ENCODE measurements at regions not wholly inside any gene's neighbourhood (a gene's known extent, or its start where the extent isn't known, plus 50 kb on each side); places are given as distances from the start of the nearest gene placed in this dataset.

- DNase-seq (ENCODE audit: low read depth, low spot score), result no peak
- Mint-ChIP-seq H3K9me3 (no peaks in the 10 kb centered on the region), H3K4me3 (no peak overlapping the region), H3K4me1 (peaks cover 33% of the 10 kb centered on the region), H3K36me3 (ENCODE audit: low read depth) (no peaks in the 10 kb centered on the region), H3K27ac (ENCODE audit: unreplicated experiment) (no peak overlapping the region), H3K27me3 (ENCODE audit: low read depth) (no peaks in the 10 kb centered on the region)
- TF ChIP-seq CTCF (conservative IDR thresholded peaks at IDR 0.05), result no peak
Observed at GRCh38 chr15:91692596-91692995, 160.9 kb upstream of the SLCO3A1 start.

- peaks cover 33% of the 10 kb centered on the region for H3K4me1 Mint-ChIP-seq
- H3K27ac Mint-ChIP-seq (ENCODE audit: unreplicated experiment), result no peak overlapping the region
- no peaks in the 10 kb centered on the region for H3K27me3 Mint-ChIP-seq (ENCODE audit: low read depth)
Observed at GRCh38 chr15:91694131-91694830, 159.2 kb upstream of the SLCO3A1 start.

GRCh38 chr15:91694831-91695210, 158.7 kb upstream of the SLCO3A1 start:
- Mint-ChIP-seq H3K9me3 (no peaks in the 10 kb centered on the region), H3K4me3 (no peak overlapping the region), H3K27me3 (ENCODE audit: low read depth) (no peaks in the 10 kb centered on the region), H3K4me1 (peaks cover 33% of the 10 kb centered on the region), H3K27ac (ENCODE audit: unreplicated experiment) (no peak overlapping the region), H3K36me3 (ENCODE audit: low read depth) (no peaks in the 10 kb centered on the region)
- TF ChIP-seq CTCF (conservative IDR thresholded peaks at IDR 0.05), result no peak
- DNase-seq (ENCODE audit: low read depth, low spot score), result no peak

More at GRCh38 chr15:91694131-91694830, 159.2 kb upstream of the SLCO3A1 start:
- no peak for DNase-seq (ENCODE audit: low read depth, low spot score)
- Mint-ChIP-seq H3K9me3 (no peaks in the 10 kb centered on the region), H3K36me3 (ENCODE audit: low read depth) (no peaks in the 10 kb centered on the region), H3K4me3 (no peak overlapping the region)
- TF ChIP-seq CTCF (conservative IDR thresholded peaks at IDR 0.05), result no peak

- no peaks in the 10 kb centered on the region for H3K36me3 Mint-ChIP-seq (ENCODE audit: low read depth)
- peaks cover 33% of the 10 kb centered on the region for H3K4me1 Mint-ChIP-seq
- no peak for TF ChIP-seq CTCF (conservative IDR thresholded peaks at IDR 0.05)
- H3K27ac Mint-ChIP-seq (ENCODE audit: unreplicated experiment), result no peak overlapping the region
- no peaks in the 10 kb centered on the region for H3K9me3 Mint-ChIP-seq
- no peak for DNase-seq (ENCODE audit: low read depth, low spot score)
- H3K27me3 Mint-ChIP-seq (ENCODE audit: low read depth), result no peaks in the 10 kb centered on the region
- no peak overlapping the region for H3K4me3 Mint-ChIP-seq
Observed at GRCh38 chr15:91695799-91696198, 157.7 kb upstream of the SLCO3A1 start.

- peaks cover 33% of the 10 kb centered on the region for H3K4me1 Mint-ChIP-seq
- H3K4me3 Mint-ChIP-seq, result no peak overlapping the region
- H3K27ac Mint-ChIP-seq (ENCODE audit: unreplicated experiment), result peak overlapping the region; percentile 7
- no peak for DNase-seq (ENCODE audit: low read depth, low spot score)
- no peaks in the 10 kb centered on the region for H3K9me3 Mint-ChIP-seq
- H3K27me3 Mint-ChIP-seq (ENCODE audit: low read depth), result no peaks in the 10 kb centered on the region
- H3K36me3 Mint-ChIP-seq (ENCODE audit: low read depth), result no peaks in the 10 kb centered on the region
- TF ChIP-seq CTCF (conservative IDR thresholded peaks at IDR 0.05), result no peak
Observed at GRCh38 chr15:91696981-91697380, 156.5 kb upstream of the SLCO3A1 start.

All from neural crest cell (in vitro differentiated cells).